GM20000 (cell line): ENCODE measurements at regions not wholly inside any gene's neighbourhood (a gene's known extent, or its start where the extent isn't known, plus 50 kb on each side); places are given as distances from the start of the nearest gene placed in this dataset.

Experiments
- DNase-seq: peaks from one replicate; pipeline ENCODE4 v3.0.0; 2012; ENCODE audit warnings: low spot score
- TF ChIP-seq, protein P1 (sequence below): IDR thresholded peaks from 2 replicates; pipeline ENCODE4 v1.5.1; 2012; ENCODE audit warnings: mild to moderate bottlenecking, control low read depth; ENCODE audit errors: extremely low read depth, missing control alignments

- no peak for DNase-seq
- TF ChIP-seq, protein P1, sequence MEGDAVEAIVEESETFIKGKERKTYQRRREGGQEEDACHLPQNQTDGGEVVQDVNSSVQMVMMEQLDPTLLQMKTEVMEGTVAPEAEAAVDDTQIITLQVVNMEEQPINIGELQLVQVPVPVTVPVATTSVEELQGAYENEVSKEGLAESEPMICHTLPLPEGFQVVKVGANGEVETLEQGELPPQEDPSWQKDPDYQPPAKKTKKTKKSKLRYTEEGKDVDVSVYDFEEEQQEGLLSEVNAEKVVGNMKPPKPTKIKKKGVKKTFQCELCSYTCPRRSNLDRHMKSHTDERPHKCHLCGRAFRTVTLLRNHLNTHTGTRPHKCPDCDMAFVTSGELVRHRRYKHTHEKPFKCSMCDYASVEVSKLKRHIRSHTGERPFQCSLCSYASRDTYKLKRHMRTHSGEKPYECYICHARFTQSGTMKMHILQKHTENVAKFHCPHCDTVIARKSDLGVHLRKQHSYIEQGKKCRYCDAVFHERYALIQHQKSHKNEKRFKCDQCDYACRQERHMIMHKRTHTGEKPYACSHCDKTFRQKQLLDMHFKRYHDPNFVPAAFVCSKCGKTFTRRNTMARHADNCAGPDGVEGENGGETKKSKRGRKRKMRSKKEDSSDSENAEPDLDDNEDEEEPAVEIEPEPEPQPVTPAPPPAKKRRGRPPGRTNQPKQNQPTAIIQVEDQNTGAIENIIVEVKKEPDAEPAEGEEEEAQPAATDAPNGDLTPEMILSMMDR = no peak
Measured at GRCh38 chr2:126306539-126306938, 349.4 kb upstream of the GYPC start.

- TF ChIP-seq, protein P1 = no peak
- DNase-seq = no peak
Measured at GRCh38 chr2:126307740-126308139, 348.2 kb upstream of the GYPC start.

GRCh38 chr2:126309185-126309584 is 346.8 kb upstream of the GYPC start:
- TF ChIP-seq, protein P1 = no peak
- DNase-seq = no peak

- TF ChIP-seq, protein P1 = no peak
Measured at GRCh38 chr2:126312579-126312978, 343.4 kb upstream of the GYPC start.

DNA sequence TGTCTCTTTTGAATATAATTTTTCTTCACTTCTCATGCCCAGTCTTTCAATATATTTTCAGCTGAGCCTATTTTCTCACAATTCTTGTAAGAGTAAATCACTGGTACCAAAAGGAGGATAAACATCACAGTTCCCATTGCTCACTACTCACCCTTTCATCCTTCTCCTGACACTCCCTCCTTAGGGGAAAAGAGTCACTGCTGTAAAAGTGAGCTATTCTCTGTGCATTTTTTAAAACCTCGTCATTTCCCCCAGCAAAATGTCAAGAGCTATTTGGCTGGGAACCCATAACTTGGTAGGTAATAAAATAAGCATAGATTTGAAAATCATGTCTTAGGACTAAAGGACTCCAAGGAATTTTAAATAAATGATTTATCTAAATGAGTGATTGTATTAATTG is 340.1 kb upstream of the GYPC start:
- TF ChIP-seq, protein P1 = no peak
- no peak for DNase-seq

More at GRCh38 chr2:126312579-126312978, 343.4 kb upstream of the GYPC start:
- no peak for DNase-seq

DNA sequence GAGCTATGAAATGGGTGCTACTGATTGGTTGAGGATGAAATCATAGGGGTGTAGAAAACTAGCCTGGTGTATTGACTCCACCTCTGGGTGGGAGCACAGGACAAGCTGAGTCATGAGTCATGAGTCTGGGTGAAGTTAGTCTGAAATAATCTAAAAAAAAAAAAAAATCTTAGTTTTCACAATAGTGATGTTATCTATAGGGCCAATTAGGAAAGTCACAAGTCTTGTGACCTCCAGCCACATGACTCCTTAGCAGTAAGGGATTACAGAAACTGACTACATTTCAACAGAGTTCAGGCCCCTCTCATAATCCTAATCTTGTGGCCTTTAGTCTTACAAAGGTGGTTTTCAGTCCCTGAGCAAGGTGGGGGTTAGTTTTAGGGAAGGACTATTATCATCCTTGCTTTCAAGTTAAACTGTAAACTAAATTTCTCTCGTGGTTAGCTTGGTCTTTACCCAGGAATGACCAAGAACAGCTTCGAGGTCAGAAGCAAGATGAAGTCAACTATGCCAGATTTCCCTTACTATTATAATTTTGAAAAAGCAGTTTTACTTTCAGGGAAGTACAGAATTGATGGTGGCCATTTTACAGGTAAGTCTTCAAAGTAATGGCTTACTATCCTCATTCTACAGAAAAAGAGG is 338.0 kb upstream of the GYPC start:
- DNase-seq = no peak
- TF ChIP-seq, protein P1 = no peak

GRCh38 chr2:126322342-126322741 is 333.6 kb upstream of the GYPC start:
- TF ChIP-seq, protein P1 = no peak
- no peak for DNase-seq
